CD4-positive, alpha-beta T cell treated with Interleukin-15 for 1 hour (primary cell): ENCODE measurements at regions not wholly inside any gene's neighbourhood (a gene's known extent, or its start where the extent isn't known, plus 50 kb on each side); places are given as distances from the start of the nearest gene placed in this dataset.

Experiments used
- DNase-seq: peaks from one replicate; pipeline ENCODE4 v3.0.0-alpha.2; 2020

- DNase-seq = no peak
Measured at GRCh38 chr1:221164951-221165838, 286.0 kb downstream of the HLX start.

GRCh38 chr1:221165839-221166500, 286.7 kb downstream of the HLX start:
- DNase-seq = no peak

- DNase-seq = peak; percentile 47
Measured at GRCh38 chr1:221166559-221167318, 287.5 kb downstream of the HLX start.

- no peak for DNase-seq
Measured at GRCh38 chr1:221169447-221169889, 290.2 kb downstream of the HLX start.

- no peak for DNase-seq
Measured at GRCh38 chr1:221170171-221170570, 290.9 kb downstream of the HLX start.

- DNase-seq = no peak
Measured at GRCh38 chr1:221171768-221172167, 292.5 kb downstream of the HLX start.

- no peak for DNase-seq
Measured at GRCh38 chr1:221172841-221173240, 293.6 kb downstream of the HLX start.

- peak; percentile 18 for DNase-seq
Measured at GRCh38 chr1:221174330-221174993, 295.2 kb downstream of the HLX start.

GRCh38 chr1:221175249-221175648, 296.0 kb downstream of the HLX start:
- DNase-seq = no peak

- no peak for DNase-seq
Measured at GRCh38 chr1:221180704-221181368, 301.6 kb downstream of the HLX start.

- DNase-seq = peak; percentile 45
Measured at GRCh38 chr1:221182791-221183533, 303.7 kb downstream of the HLX start.

- DNase-seq = no peak
Measured at GRCh38 chr1:221184131-221184794, 305.0 kb downstream of the HLX start.

GRCh38 chr1:221187174-221187573, 307.9 kb downstream of the HLX start:
- DNase-seq = no peak

- no peak for DNase-seq
Measured at GRCh38 chr1:221188458-221188857, 309.2 kb downstream of the HLX start.

GRCh38 chr1:221190249-221190648, 311.0 kb downstream of the HLX start:
- DNase-seq = no peak

GRCh38 chr1:221192055-221192454, 312.8 kb downstream of the HLX start:
- no peak for DNase-seq

- DNase-seq = no peak
Measured at GRCh38 chr1:221200464-221200863, 321.2 kb downstream of the HLX start.

GRCh38 chr1:221201773-221202172, 322.5 kb downstream of the HLX start:
- DNase-seq = no peak

- peak; percentile 62 for DNase-seq
Measured at GRCh38 chr1:221203224-221204054, 324.2 kb downstream of the HLX start.
